Erythroblast (primary cell): ENCODE measurements at regions not wholly inside any gene's neighbourhood (a gene's known extent, or its start where the extent isn't known, plus 50 kb on each side); places are given as distances from the start of the nearest gene placed in this dataset.

ENCODE experiments used
- GATA1 ChIP-seq: IDR thresholded peaks from 2 replicates; pipeline ENCODE4 v1.6.1; 2011; ENCODE audit warnings: low read depth, mild to moderate bottlenecking, control low read depth, low read length, moderate library complexity
- POLR2A ChIP-seq: IDR thresholded peaks from 2 replicates; pipeline ENCODE4 v1.6.1; 2011; ENCODE audit warnings: mild to moderate bottlenecking, low read length

GRCh38 chr1:194279975-194280374, 1093.6 kb upstream of the B3GALT2 start:
- no peak for TF ChIP-seq POLR2A
- TF ChIP-seq GATA1 = no peak
